ENCODE measurements at regions not wholly inside any gene's neighbourhood (a gene's known extent, or its start where the extent isn't known, plus 50 kb on each side); places are given as distances from the start of the nearest gene placed in this dataset.

GRCh38 chr1:22327411-22327810, 124.2 kb upstream of the ZBTB40 start:
- H3K36me3 Mint-ChIP-seq (ENCODE audit: low read depth, unreplicated experiment) = no peaks in the 10 kb centered on the region
- no peak overlapping the region for H3K27ac ChIP-seq (ENCODE audit: low read depth, low read length)
- no peak overlapping the region for H3K4me2 ChIP-seq (ENCODE audit: low read length)
- no peak for DNase-seq (ENCODE audit: low read depth)
- H3K9me3 Mint-ChIP-seq (ENCODE audit: unreplicated experiment) = no peaks in the 10 kb centered on the region
- peaks cover 14% of the 10 kb centered on the region for H3K4me1 Mint-ChIP-seq (ENCODE audit: low read depth, unreplicated experiment)
- H3K27me3 ChIP-seq (ENCODE audit: insufficient read depth, low read length) = peaks cover 3% of the 10 kb centered on the region
- no peaks in the 10 kb centered on the region for H3K9me3 ChIP-seq (ENCODE audit: insufficient read depth, low read depth, low read length)
- H3K4me3 ChIP-seq (ENCODE audit: insufficient read depth, low read depth, low read length) = no peak overlapping the region
- FAIRE-seq = no peak
- no peaks in the 10 kb centered on the region for H3K36me3 ChIP-seq (ENCODE audit: insufficient read depth, low read length)
- H3K9ac ChIP-seq (ENCODE audit: low read length) = no peak overlapping the region
- no peaks in the 10 kb centered on the region for H3K4me1 ChIP-seq (ENCODE audit: insufficient read depth, low read length)
- H2AFZ ChIP-seq (ENCODE audit: low read depth, low read length) = no peak overlapping the region
- TF ChIP-seq EZH2 (IDR thresholded peaks at IDR 0.05; ENCODE audit: insufficient read depth, low read length) (no peak), CTCF (IDR thresholded peaks at IDR 0.05; ENCODE audit: insufficient read depth, low read depth, low read length) (no peak)
- no peaks in the 10 kb centered on the region for H3K79me2 ChIP-seq (ENCODE audit: insufficient read depth, low read length)
- no peak overlapping the region for H3K27ac Mint-ChIP-seq (ENCODE audit: unreplicated experiment)
- peaks cover 20% of the 10 kb centered on the region for H3K27me3 Mint-ChIP-seq (ENCODE audit: low read depth, unreplicated experiment)
- H4K20me1 ChIP-seq (ENCODE audit: insufficient read depth, low read length) = no peaks in the 10 kb centered on the region
- H3K4me3 Mint-ChIP-seq (ENCODE audit: unreplicated experiment) = no peak overlapping the region

GRCh38 chr1:22328331-22329147, 123.1 kb upstream of the ZBTB40 start:
- FAIRE-seq (no peak), DNase-seq (ENCODE audit: low read depth) (no peak)
- Histone ChIP-seq H3K79me2 (ENCODE audit: insufficient read depth, low read length) (no peaks in the 10 kb centered on the region), H2AFZ (ENCODE audit: low read depth, low read length) (no peak overlapping the region), H3K27me3 (ENCODE audit: insufficient read depth, low read length) (peaks cover 3% of the 10 kb centered on the region), H4K20me1 (ENCODE audit: insufficient read depth, low read length) (no peaks in the 10 kb centered on the region), H3K36me3 (ENCODE audit: insufficient read depth, low read length) (no peaks in the 10 kb centered on the region), H3K4me3 (ENCODE audit: insufficient read depth, low read depth, low read length) (no peak overlapping the region), H3K27ac (ENCODE audit: low read depth, low read length) (no peak overlapping the region), H3K4me1 (ENCODE audit: insufficient read depth, low read length) (no peaks in the 10 kb centered on the region), H3K9ac (ENCODE audit: low read length) (no peak overlapping the region), H3K9me3 (ENCODE audit: insufficient read depth, low read depth, low read length) (no peaks in the 10 kb centered on the region), H3K4me2 (ENCODE audit: low read length) (no peak overlapping the region)
- Mint-ChIP-seq H3K4me1 (ENCODE audit: low read depth, unreplicated experiment) (peaks cover 20% of the 10 kb centered on the region), H3K27me3 (ENCODE audit: low read depth, unreplicated experiment) (peaks cover 16% of the 10 kb centered on the region), H3K27ac (ENCODE audit: unreplicated experiment) (no peak overlapping the region), H3K9me3 (ENCODE audit: unreplicated experiment) (no peaks in the 10 kb centered on the region), H3K36me3 (ENCODE audit: low read depth, unreplicated experiment) (no peaks in the 10 kb centered on the region), H3K4me3 (ENCODE audit: unreplicated experiment) (no peak overlapping the region)
- TF ChIP-seq CTCF (IDR thresholded peaks at IDR 0.05; ENCODE audit: insufficient read depth, low read depth, low read length) = no peak
- no peak for TF ChIP-seq EZH2 (IDR thresholded peaks at IDR 0.05; ENCODE audit: insufficient read depth, low read length)

GRCh38 chr1:22329148-22329515, 122.5 kb upstream of the ZBTB40 start:
- H3K9ac ChIP-seq (ENCODE audit: low read length) = no peak overlapping the region
- H3K27ac ChIP-seq (ENCODE audit: low read depth, low read length) = no peak overlapping the region
- no peaks in the 10 kb centered on the region for H4K20me1 ChIP-seq (ENCODE audit: insufficient read depth, low read length)
- Mint-ChIP-seq H3K27me3 (ENCODE audit: low read depth, unreplicated experiment) (peaks cover 14% of the 10 kb centered on the region), H3K9me3 (ENCODE audit: unreplicated experiment) (no peaks in the 10 kb centered on the region), H3K36me3 (ENCODE audit: low read depth, unreplicated experiment) (no peaks in the 10 kb centered on the region), H3K4me3 (ENCODE audit: unreplicated experiment) (no peak overlapping the region), H3K4me1 (ENCODE audit: low read depth, unreplicated experiment) (peaks cover 20% of the 10 kb centered on the region), H3K27ac (ENCODE audit: unreplicated experiment) (no peak overlapping the region)
- H3K79me2 ChIP-seq (ENCODE audit: insufficient read depth, low read length) = no peaks in the 10 kb centered on the region
- H3K4me3 ChIP-seq (ENCODE audit: insufficient read depth, low read depth, low read length) = no peak overlapping the region
- no peak overlapping the region for H3K4me2 ChIP-seq (ENCODE audit: low read length)
- DNase-seq (ENCODE audit: low read depth) (no peak), FAIRE-seq (no peak)
- TF ChIP-seq CTCF (IDR thresholded peaks at IDR 0.05; ENCODE audit: insufficient read depth, low read depth, low read length) (no peak), EZH2 (IDR thresholded peaks at IDR 0.05; ENCODE audit: insufficient read depth, low read length) (no peak)
- H3K9me3 ChIP-seq (ENCODE audit: insufficient read depth, low read depth, low read length) = no peaks in the 10 kb centered on the region
- H3K27me3 ChIP-seq (ENCODE audit: insufficient read depth, low read length) = peaks cover 6% of the 10 kb centered on the region
- no peaks in the 10 kb centered on the region for H3K36me3 ChIP-seq (ENCODE audit: insufficient read depth, low read length)
- no peaks in the 10 kb centered on the region for H3K4me1 ChIP-seq (ENCODE audit: insufficient read depth, low read length)
- no peak overlapping the region for H2AFZ ChIP-seq (ENCODE audit: low read depth, low read length)
